HEK293 (cell line): ENCODE measurements at regions not wholly inside any gene's neighbourhood (a gene's known extent, or its start where the extent isn't known, plus 50 kb on each side); places are given as distances from the start of the nearest gene placed in this dataset.

Source experiments
- CTCF ChIP-seq: fragments of 450-650 bp; formaldehyde crosslinking; IDR thresholded peaks from 2 replicates; pipeline ENCODE4 v1.5.1; 2016; ENCODE audit warnings: missing biosample characterization, missing genetic modification characterization
- HOXA7 ChIP-seq: sonication (generic); formaldehyde crosslinking; IDR thresholded peaks from 2 replicates; pipeline ENCODE4 v1.8.1; 2022; ENCODE audit warnings: missing genetic modification reagents, borderline replicate concordance
- ZNF239 ChIP-seq: fragments of 450-650 bp; formaldehyde crosslinking; IDR thresholded peaks from 2 replicates; pipeline ENCODE4 v1.5.1; 2016; ENCODE audit warnings: missing biosample characterization, missing genetic modification characterization
- ZNF426 ChIP-seq: fragments of 450-650 bp; formaldehyde crosslinking; IDR thresholded peaks from 2 replicates; pipeline ENCODE4 v1.5.1; 2017; ENCODE audit warnings: missing biosample characterization, missing genetic modification characterization, mild to moderate bottlenecking, inconsistent platforms, moderate library complexity
- ZNF513 ChIP-seq: fragments of 450-650 bp; IDR thresholded peaks from 2 replicates; pipeline ENCODE4 v1.5.1; 2018; ENCODE audit warnings: missing biosample characterization, missing genetic modification characterization
- ZNF558 ChIP-seq: fragments of 450-650 bp; formaldehyde crosslinking; IDR thresholded peaks from 2 replicates; pipeline ENCODE4 v1.5.1; 2016; ENCODE audit warnings: missing biosample characterization, missing genetic modification characterization
- ZNF585B ChIP-seq: fragments of 450-650 bp; formaldehyde crosslinking; IDR thresholded peaks from 2 replicates; pipeline ENCODE4 v1.5.1; 2016; ENCODE audit warnings: missing biosample characterization, missing genetic modification characterization
- ZNF629 ChIP-seq: fragments of 450-650 bp; formaldehyde crosslinking; IDR thresholded peaks from 2 replicates; pipeline ENCODE4 v1.5.1; 2017; ENCODE audit warnings: missing biosample characterization, missing genetic modification characterization
- ZNF791 ChIP-seq: fragments of 450-650 bp; formaldehyde crosslinking; IDR thresholded peaks from 2 replicates; pipeline ENCODE4 v1.5.1; 2016; ENCODE audit warnings: missing biosample characterization, missing genetic modification characterization
- ZNF843 ChIP-seq: fragments of 450-650 bp; formaldehyde crosslinking; IDR thresholded peaks from 2 replicates; pipeline ENCODE4 v1.5.1; 2016; ENCODE audit warnings: missing biosample characterization, missing genetic modification characterization

GRCh38 chr13:97561182-97561581, 127.2 kb downstream of the RAP2A start:
- TF ChIP-seq ZNF629 (tag by site-specific recombination) (no peak), ZNF585B (tag by site-specific recombination) (no peak), HOXA7 (CRISPR knock-in tag) (no peak), ZNF791 (tag by site-specific recombination) (no peak), ZNF558 (tag by site-specific recombination) (no peak), ZNF843 (tag by site-specific recombination) (no peak), ZNF239 (tag by site-specific recombination) (no peak), ZNF513 (tag by site-specific recombination) (no peak), ZNF426 (tag by site-specific recombination) (no peak), CTCF (tag by site-specific recombination) (no peak)
